BE2C (cell line): ENCODE measurements at regions not wholly inside any gene's neighbourhood (a gene's known extent, or its start where the extent isn't known, plus 50 kb on each side); places are given as distances from the start of the nearest gene placed in this dataset.
A peak's percentile ranks its signal among the peaks of the same experiment; 100 is the strongest.

Source experiments
- DNase-seq: peaks from one replicate; pipeline ENCODE4 v3.0.0-alpha.2; 2020
- H3K27me3 ChIP-seq: fragments of 250-450 bp; sonication (Bioruptor Pico); 2 replicates; pipeline ENCODE4 v1.5.1; 2020; ENCODE audit warnings: mild to moderate bottlenecking
- H3K36me3 ChIP-seq: fragments of 250-450 bp; sonication (Bioruptor Pico); 2 replicates; pipeline ENCODE4 v1.5.1; 2020; ENCODE audit warnings: mild to moderate bottlenecking
- H3K4me1 ChIP-seq: fragments of 250-450 bp; sonication (Bioruptor Pico); 2 replicates; pipeline ENCODE4 v1.5.1; 2020
- H3K4me3 ChIP-seq: 2 replicates; pipeline ENCODE4 v1.5.1; 2011; ENCODE audit warnings: low read depth, low read length
- H3K9me3 ChIP-seq: fragments of 250-450 bp; sonication (Bioruptor Pico); 2 replicates; pipeline ENCODE4 v1.5.1; 2020
- TF ChIP-seq, protein P1 (sequence below): IDR thresholded peaks from 2 replicates; pipeline ENCODE4 v1.5.1; 2012; ENCODE audit warnings: mild to moderate bottlenecking, low read depth, low read length

DNA sequence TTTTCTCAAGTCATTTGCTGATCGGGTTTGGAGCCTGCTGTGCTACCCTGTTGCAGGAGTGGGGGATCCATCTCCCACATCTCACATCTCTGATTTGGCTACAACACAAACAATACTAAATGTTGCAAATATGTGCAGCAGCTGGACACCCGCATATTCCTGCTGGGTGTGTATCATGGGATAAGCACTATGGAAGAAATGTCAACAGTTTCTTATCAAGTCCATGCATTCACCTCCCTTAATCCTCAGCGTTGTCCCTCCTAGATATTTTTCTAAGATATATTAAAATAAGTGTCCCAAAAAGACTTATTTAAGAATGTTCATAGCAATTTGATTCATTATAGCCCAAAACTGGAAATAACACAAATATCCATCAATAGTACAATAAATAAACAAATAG is 303.7 kb downstream of the TRIB2 start:
- TF ChIP-seq, protein P1, sequence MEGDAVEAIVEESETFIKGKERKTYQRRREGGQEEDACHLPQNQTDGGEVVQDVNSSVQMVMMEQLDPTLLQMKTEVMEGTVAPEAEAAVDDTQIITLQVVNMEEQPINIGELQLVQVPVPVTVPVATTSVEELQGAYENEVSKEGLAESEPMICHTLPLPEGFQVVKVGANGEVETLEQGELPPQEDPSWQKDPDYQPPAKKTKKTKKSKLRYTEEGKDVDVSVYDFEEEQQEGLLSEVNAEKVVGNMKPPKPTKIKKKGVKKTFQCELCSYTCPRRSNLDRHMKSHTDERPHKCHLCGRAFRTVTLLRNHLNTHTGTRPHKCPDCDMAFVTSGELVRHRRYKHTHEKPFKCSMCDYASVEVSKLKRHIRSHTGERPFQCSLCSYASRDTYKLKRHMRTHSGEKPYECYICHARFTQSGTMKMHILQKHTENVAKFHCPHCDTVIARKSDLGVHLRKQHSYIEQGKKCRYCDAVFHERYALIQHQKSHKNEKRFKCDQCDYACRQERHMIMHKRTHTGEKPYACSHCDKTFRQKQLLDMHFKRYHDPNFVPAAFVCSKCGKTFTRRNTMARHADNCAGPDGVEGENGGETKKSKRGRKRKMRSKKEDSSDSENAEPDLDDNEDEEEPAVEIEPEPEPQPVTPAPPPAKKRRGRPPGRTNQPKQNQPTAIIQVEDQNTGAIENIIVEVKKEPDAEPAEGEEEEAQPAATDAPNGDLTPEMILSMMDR = no peak
- no peak for DNase-seq
- H3K9me3 ChIP-seq = no peaks in the 10 kb centered on the region
- no peaks in the 10 kb centered on the region for H3K36me3 ChIP-seq
- no peaks in the 10 kb centered on the region for H3K27me3 ChIP-seq
- peaks cover 27% of the 10 kb centered on the region for H3K4me1 ChIP-seq
- no peak overlapping the region for H3K4me3 ChIP-seq

DNA sequence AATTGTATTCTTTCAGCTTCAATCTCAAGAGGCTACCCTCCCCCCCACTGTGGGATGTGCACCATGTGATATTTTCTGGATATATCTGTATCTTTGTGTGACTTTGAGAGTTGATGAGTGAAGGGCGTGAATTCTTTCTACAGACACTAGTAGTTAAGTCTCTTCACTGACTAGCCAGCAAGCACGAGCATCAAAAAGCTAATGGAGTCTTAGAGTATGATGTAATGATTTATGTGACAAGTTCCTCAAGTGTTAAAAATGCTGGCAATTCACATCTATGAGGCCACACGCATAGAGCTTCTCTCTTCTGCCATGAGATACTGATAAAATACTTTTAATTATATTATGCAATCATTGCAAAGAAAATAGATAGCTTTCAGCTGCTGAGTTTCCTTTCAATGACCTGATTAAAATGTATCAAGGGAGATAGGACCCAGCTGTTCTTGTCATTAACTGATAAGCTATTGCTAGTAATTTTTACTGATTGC is 304.8 kb downstream of the TRIB2 start:
- H3K27me3 ChIP-seq = no peaks in the 10 kb centered on the region
- peak; percentile 50 for DNase-seq
- no peaks in the 10 kb centered on the region for H3K36me3 ChIP-seq
- TF ChIP-seq, protein P1 = no peak
- peak overlapping the region; percentile 4; the same call in 1 of the 2 replicates for H3K4me3 ChIP-seq
- H3K9me3 ChIP-seq = no peaks in the 10 kb centered on the region
- H3K4me1 ChIP-seq = peaks cover 18% of the 10 kb centered on the region

DNA sequence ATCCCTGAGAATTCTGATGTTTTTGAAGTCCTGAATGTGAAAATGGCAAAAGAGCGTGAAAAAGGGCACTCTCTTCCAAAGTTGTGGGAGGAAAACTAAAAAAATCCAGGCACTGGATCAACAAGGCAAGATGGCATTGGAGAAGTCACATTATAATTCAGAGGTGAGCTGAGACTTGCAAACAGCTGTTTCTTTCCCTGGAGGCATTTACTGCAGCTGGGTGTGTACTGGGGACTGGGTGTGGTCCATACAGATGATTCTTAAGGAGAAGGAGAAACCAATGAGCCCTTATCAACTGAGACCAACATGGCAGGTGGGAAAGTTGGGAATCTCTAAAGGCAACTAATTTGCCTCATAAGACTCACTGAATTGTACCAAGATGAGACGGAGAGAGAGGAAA is 313.9 kb downstream of the TRIB2 start:
- DNase-seq = no peak
- H3K4me1 ChIP-seq = no peaks in the 10 kb centered on the region

DNA sequence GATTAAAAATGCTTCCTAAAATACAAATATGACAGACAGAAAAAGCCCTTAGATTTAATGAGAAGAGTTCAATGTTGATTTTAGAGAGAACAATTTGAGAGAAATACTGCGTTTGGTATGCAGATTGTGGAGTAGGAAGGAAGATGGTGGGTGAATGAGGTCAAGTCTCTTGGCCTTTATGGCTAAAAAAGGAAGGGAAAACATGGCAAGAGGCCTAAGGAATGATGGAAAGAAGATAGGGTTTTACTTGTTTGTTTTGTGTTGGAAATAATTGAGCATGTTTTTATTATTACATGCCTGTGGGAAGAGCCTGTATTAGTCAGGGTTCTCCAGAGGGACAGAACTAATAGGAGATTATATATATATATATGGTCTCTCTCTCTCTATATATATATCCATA is 318.1 kb downstream of the TRIB2 start:
- no peaks in the 10 kb centered on the region for H3K27me3 ChIP-seq
- no peak overlapping the region for H3K4me3 ChIP-seq
- 0 out of 2 replicates have a peak, but pooled peaks cover 2% of the 10 kb centered on the region for H3K4me1 ChIP-seq
- TF ChIP-seq, protein P1 = no peak
- no peaks in the 10 kb centered on the region; the same call in 1 of the 2 replicates for H3K9me3 ChIP-seq
- H3K36me3 ChIP-seq = no peaks in the 10 kb centered on the region
- no peak for DNase-seq

More for the DNA sequence above, 313.9 kb downstream of the TRIB2 start:
- TF ChIP-seq, protein P1 = no peak
- Histone ChIP-seq H3K36me3 (no peaks in the 10 kb centered on the region), H3K9me3 (no peaks in the 10 kb centered on the region; the same call in 1 of the 2 replicates), H3K27me3 (no peaks in the 10 kb centered on the region), H3K4me3 (no peak overlapping the region)

DNA sequence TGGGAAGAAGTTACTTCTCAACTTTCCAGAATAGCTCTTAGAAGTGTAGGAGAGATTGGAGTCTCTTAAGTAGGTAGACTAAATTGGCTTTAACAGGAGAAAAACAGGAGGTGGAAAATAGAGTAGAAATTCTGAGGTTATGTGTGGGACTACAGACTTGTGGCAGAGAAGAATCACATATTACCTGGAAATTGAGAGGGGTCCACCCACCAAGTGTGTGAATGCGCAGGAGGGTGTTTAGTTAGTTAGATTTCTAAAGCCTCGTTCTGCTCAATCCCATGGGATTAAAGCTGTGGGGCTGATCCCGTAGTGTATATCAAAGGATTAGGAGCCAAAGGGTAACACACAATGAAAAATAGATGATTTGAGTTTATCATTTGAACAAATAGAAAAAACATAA is 319.1 kb downstream of the TRIB2 start:
- DNase-seq = no peak
- Histone ChIP-seq H3K27me3 (no peaks in the 10 kb centered on the region), H3K36me3 (no peaks in the 10 kb centered on the region), H3K4me1 (0 out of 2 replicates have a peak, but pooled peaks cover 2% of the 10 kb centered on the region), H3K4me3 (no peak overlapping the region), H3K9me3 (no peaks in the 10 kb centered on the region; the same call in 1 of the 2 replicates)
- TF ChIP-seq, protein P1 = no peak

DNA sequence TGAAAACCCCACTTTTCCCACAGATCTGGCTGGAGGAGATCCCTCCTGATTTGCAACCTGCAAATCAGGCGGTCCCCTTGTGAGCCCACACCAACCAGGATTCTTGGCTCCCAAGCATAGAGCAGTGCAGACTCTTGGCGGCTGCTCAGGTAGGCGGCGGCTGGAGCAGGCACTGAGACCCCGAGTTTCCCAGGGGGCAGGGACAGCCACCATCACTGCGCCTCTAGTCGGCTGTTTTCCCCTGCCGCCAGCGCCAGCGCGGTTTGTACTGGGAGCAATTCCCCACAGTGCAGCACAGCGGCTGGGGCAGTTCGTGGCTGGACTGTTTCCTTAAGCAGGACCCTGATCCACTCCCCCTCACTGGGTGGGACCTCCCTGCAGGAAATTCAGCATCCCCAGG is 323.3 kb downstream of the TRIB2 start:
- Histone ChIP-seq H3K27me3 (no peaks in the 10 kb centered on the region), H3K4me3 (no peak overlapping the region), H3K4me1 (0 out of 2 replicates have a peak, but pooled peaks cover 2% of the 10 kb centered on the region), H3K36me3 (no peaks in the 10 kb centered on the region), H3K9me3 (no peaks in the 10 kb centered on the region; the same call in 1 of the 2 replicates)
- DNase-seq = no peak
- TF ChIP-seq, protein P1 = no peak
